ENCODE measurements at regions not wholly inside any gene's neighbourhood (a gene's known extent, or its start where the extent isn't known, plus 50 kb on each side); places are given as distances from the start of the nearest gene placed in this dataset.

GRCh38 chr3:31407665-31408064 lies 125.1 kb upstream of the STT3B start:
- H3K27me3 ChIP-seq (ENCODE audit: insufficient read depth, low read length): no peaks in the 10 kb centered on the region
- ChIA-PET CTCF (no interaction called here), POLR2A (no interaction called here), RAD21 (ENCODE audit: low non-redundant PET in 1 of 2, low total read pairs in 2 of 2, uncharacterized antibody in 2 of 2, unreplicated experiment in 2 of 2) (no interaction called here)
- TF ChIP-seq POLR2AphosphoS5 (IDR thresholded peaks at IDR 0.05; ENCODE audit: low read depth, low read length) (no peak), SRF (IDR thresholded peaks at IDR 0.05; ENCODE audit: low read depth) (no peak), EGR1 (IDR thresholded peaks at IDR 0.05; ENCODE audit: low read depth) (no peak), REST (IDR thresholded peaks at IDR 0.05; ENCODE audit: low read depth) (no peak), CTCF (IDR thresholded peaks at IDR 0.05 in 2 of 3, conservative IDR thresholded peaks at IDR 0.05 in 1 of 3; ENCODE audit: borderline replicate concordance in 1 of 3, insufficient read depth in 1 of 3, low read depth in 2 of 3, low read length in 2 of 3) (no peak), FOSL1 (IDR thresholded peaks at IDR 0.05; ENCODE audit: low read depth) (no peak), SP1 (IDR thresholded peaks at IDR 0.05; ENCODE audit: low read depth) (no peak), JUND (IDR thresholded peaks at IDR 0.05) (no peak), ATF3 (IDR thresholded peaks at IDR 0.05) (no peak), POLR2A (IDR thresholded peaks at IDR 0.05; ENCODE audit: borderline replicate concordance, extremely low read depth, insufficient read depth, insufficient read length) (no peak)
- H3K4me1 ChIP-seq (ENCODE audit: control insufficient read depth in 1 of 2, insufficient read depth in 2 of 2, low read length in 2 of 2): no peaks in the 10 kb centered on the region
- no peak overlapping the region for H2AFZ ChIP-seq (ENCODE audit: low read depth, low read length, poor library complexity, severe bottlenecking)
- H3K9me2 ChIP-seq (ENCODE audit: insufficient read depth): no peaks in the 10 kb centered on the region
- H3K4me2 ChIP-seq (ENCODE audit: low read length): no peak overlapping the region
- no peak overlapping the region for H3K9ac ChIP-seq (ENCODE audit: low read length)
- H3K9me3 ChIP-seq (ENCODE audit: control insufficient read depth in 1 of 2, insufficient read depth in 1 of 2, low read depth in 1 of 2, low read length in 2 of 2): no peaks in the 10 kb centered on the region
- no peak overlapping the region for H3K4me3 ChIP-seq (replicated peaks in 1 of 2; ENCODE audit: low read depth in 1 of 2, low read length in 2 of 2)
- no peaks in the 10 kb centered on the region for H3K79me2 ChIP-seq (ENCODE audit: insufficient read depth, low read length)
- no peak for DNase-seq (ENCODE audit: low read depth, low spot score)
- H3K27ac ChIP-seq (ENCODE audit: low read depth, low read length): no peak overlapping the region
- no peaks in the 10 kb centered on the region for H3K36me3 ChIP-seq (ENCODE audit: control insufficient read depth in 1 of 2, insufficient read depth in 2 of 2, low read length in 2 of 2)
- no peak for ATAC-seq
- no TSS peak for BruUV-seq (replicated peaks)
- H4K20me1 ChIP-seq (ENCODE audit: insufficient read depth): no peaks in the 10 kb centered on the region
- intact Hi-C loops (cut with micrococcal nuclease): no loop called here

Data from HCT116 (cell line).